ENCODE measurements at regions not wholly inside any gene's neighbourhood (a gene's known extent, or its start where the extent isn't known, plus 50 kb on each side); places are given as distances from the start of the nearest gene placed in this dataset.

- TF ChIP-seq CTCF (IDR thresholded peaks at IDR 0.05; ENCODE audit: insufficient read depth, low read depth, low read length) (no peak), EZH2 (IDR thresholded peaks at IDR 0.05; ENCODE audit: insufficient read depth, low read length) (no peak)
These were observed 280.7 kb upstream of the RND3 start for GRCh38 chr2:150767991-150768746.

Data from astrocyte (in vitro differentiated cells and primary cell).